NCI-H2029 (cell line): ENCODE measurements at regions not wholly inside any gene's neighbourhood (a gene's known extent, or its start where the extent isn't known, plus 50 kb on each side); places are given as distances from the start of the nearest gene placed in this dataset.

Source experiments
- DNase-seq: peaks from one replicate; lab custom pipeline; 2025; lab: John Stamatoyannopoulos, UW

GRCh38 chr13:112246731-112247470, 129.3 kb upstream of the SPACA7 start:
- DNase-seq = no peak

GRCh38 chr13:112247471-112248405, 128.4 kb upstream of the SPACA7 start:
- no peak for DNase-seq

GRCh38 chr13:112248406-112248760, 127.8 kb upstream of the SPACA7 start:
- DNase-seq = no peak

GRCh38 chr13:112248862-112249592, 127.1 kb upstream of the SPACA7 start:
- no peak for DNase-seq

- no peak for DNase-seq
Observed at GRCh38 chr13:112249644-112250610, 126.2 kb upstream of the SPACA7 start.

GRCh38 chr13:112250788-112251445, 125.2 kb upstream of the SPACA7 start:
- DNase-seq = no peak

GRCh38 chr13:112251930-112252585, 124.1 kb upstream of the SPACA7 start:
- no peak for DNase-seq

GRCh38 chr13:112252804-112253590, 123.2 kb upstream of the SPACA7 start:
- no peak for DNase-seq

- no peak for DNase-seq
Observed at GRCh38 chr13:112253631-112254030, 122.5 kb upstream of the SPACA7 start.

- no peak for DNase-seq
Observed at GRCh38 chr13:112254061-112254818, 121.9 kb upstream of the SPACA7 start.

GRCh38 chr13:112254900-112255299, 121.3 kb upstream of the SPACA7 start:
- no peak for DNase-seq

GRCh38 chr13:112255550-112256120, 120.5 kb upstream of the SPACA7 start:
- DNase-seq = no peak

GRCh38 chr13:112256716-112257494, 119.2 kb upstream of the SPACA7 start:
- no peak for DNase-seq

GRCh38 chr13:112259511-112259910, 116.6 kb upstream of the SPACA7 start:
- DNase-seq = no peak

- DNase-seq = no peak
Observed at GRCh38 chr13:112260108-112261055, 115.8 kb upstream of the SPACA7 start.

- no peak for DNase-seq
Observed at GRCh38 chr13:112261924-112262323, 114.2 kb upstream of the SPACA7 start.
